Hepatic stellate cell (primary cell): ENCODE measurements at regions not wholly inside any gene's neighbourhood (a gene's known extent, or its start where the extent isn't known, plus 50 kb on each side); places are given as distances from the start of the nearest gene placed in this dataset.

Experiments
- DNase-seq: peaks from one replicate; pipeline ENCODE4 v3.0.0; 2011; ENCODE audit warnings: low spot score

- DNase-seq: no peak
These were observed 167.7 kb upstream of the NPVF start for GRCh38 chr7:25395976-25396375.

- no peak for DNase-seq
These were observed 168.4 kb upstream of the NPVF start for GRCh38 chr7:25396668-25397067.

GRCh38 chr7:25398418-25398817, 170.1 kb upstream of the NPVF start:
- DNase-seq: no peak

GRCh38 chr7:25399000-25399750, 170.9 kb upstream of the NPVF start:
- DNase-seq: no peak

GRCh38 chr7:25402532-25402931, 174.2 kb upstream of the NPVF start:
- DNase-seq: no peak

- DNase-seq: no peak
These were observed 177.4 kb upstream of the NPVF start for GRCh38 chr7:25405736-25406135.

GRCh38 chr7:25407053-25407452, 178.8 kb upstream of the NPVF start:
- DNase-seq: no peak

- DNase-seq: no peak
These were observed 179.9 kb upstream of the NPVF start for GRCh38 chr7:25408012-25408687.

- DNase-seq: no peak
These were observed 180.6 kb upstream of the NPVF start for GRCh38 chr7:25408876-25409275.

- DNase-seq: no peak
These were observed 181.8 kb upstream of the NPVF start for GRCh38 chr7:25409897-25410636.

GRCh38 chr7:25420771-25421170, 192.5 kb upstream of the NPVF start:
- DNase-seq: no peak

GRCh38 chr7:25424113-25424512, 195.8 kb upstream of the NPVF start:
- no peak for DNase-seq

- DNase-seq: no peak
These were observed 196.6 kb upstream of the NPVF start for GRCh38 chr7:25424855-25425254.

- no peak for DNase-seq
These were observed 199.4 kb upstream of the NPVF start for GRCh38 chr7:25427721-25428120.

GRCh38 chr7:25429731-25430130, 201.4 kb upstream of the NPVF start:
- DNase-seq: no peak

GRCh38 chr7:25430200-25430931, 202.1 kb upstream of the NPVF start:
- no peak for DNase-seq

- no peak for DNase-seq
These were observed 203.7 kb upstream of the NPVF start for GRCh38 chr7:25431956-25432450.

GRCh38 chr7:25432807-25433206, 204.5 kb upstream of the NPVF start:
- DNase-seq: no peak

GRCh38 chr7:25436413-25436812, 208.1 kb upstream of the NPVF start:
- DNase-seq: no peak

GRCh38 chr7:25437308-25437707, 209.0 kb upstream of the NPVF start:
- no peak for DNase-seq

- DNase-seq: no peak
These were observed 216.7 kb upstream of the NPVF start for GRCh38 chr7:25444991-25445390.

- no peak for DNase-seq
These were observed 220.0 kb upstream of the NPVF start for GRCh38 chr7:25448301-25448700.
